Heart left ventricle (tissue), 16 donors: ENCODE measurements at regions not wholly inside any gene's neighbourhood (a gene's known extent, or its start where the extent isn't known, plus 50 kb on each side); places are given as distances from the start of the nearest gene placed in this dataset.

Source experiments
- ATAC-seq, 4 donors: fragments of 200-7000 bp; cut with Tn5 transposase; one replicate each; pipeline ENCODE4 v1.9.1; 2020 to 2022; ENCODE audit warnings: moderate library complexity in 4 of 4, mild to moderate bottlenecking in 3 of 4, moderate number of reproducible peaks in 1 of 4
- DNase-seq, 5 donors: peaks; one replicate each; pipeline ENCODE4 v3.0.0-alpha.2; 2020
- H3K27ac ChIP-seq, 12 donors: fragments of 200-600 bp; sonication (generic) in 4 of 12; one replicate each; pipeline versions ENCODE4 v1.5.0 to v1.8.0; 2016 to 2022; ENCODE audit warnings: mild to moderate bottlenecking in 2 of 12
- H3K27me3 ChIP-seq, 9 donors: fragments of 200-600 bp; sonication (generic) in 2 of 9; one replicate each; pipeline versions ENCODE4 v1.5.1 to v1.8.0; 2016 to 2022; ENCODE audit warnings: mild to moderate bottlenecking in 3 of 9
- H3K36me3 ChIP-seq, 9 donors: fragments of 200-600 bp; sonication (generic) in 2 of 9; one replicate each; pipeline versions ENCODE4 v1.5.0 to v1.8.0; 2018 to 2022; ENCODE audit warnings: mild to moderate bottlenecking in 2 of 9
- H3K4me1 ChIP-seq, 12 donors: fragments of 200-600 bp; sonication (generic) in 4 of 12; one replicate each; pipeline versions ENCODE4 v1.5.0 to v1.8.0; 2016 to 2022; ENCODE audit warnings: mild to moderate bottlenecking in 3 of 12
- H3K4me3 ChIP-seq, 12 donors: fragments of 200-600 bp; sonication (generic) in 4 of 12; one replicate each; pipeline versions ENCODE4 v1.5.0 to v1.8.0; 2017 to 2022; ENCODE audit warnings: mild to moderate bottlenecking in 9 of 12, moderate library complexity in 4 of 12
- H3K9me3 ChIP-seq, 12 donors: fragments of 200-600 bp; sonication (generic) in 4 of 12; one replicate each; pipeline versions ENCODE4 v1.5.0 to v1.8.0; 2016 to 2022; ENCODE audit warnings: mild to moderate bottlenecking in 1 of 12
- POLR2A ChIP-seq, 2 donors: fragments of 450-650 bp; IDR thresholded peaks; one replicate each; pipeline ENCODE4 v1.6.1; 2017; ENCODE audit warnings: antibody characterized with exemption in 2 of 2, mild to moderate bottlenecking in 2 of 2, moderate library complexity in 2 of 2
- WGBS, 4 donors: extraction: QIAGEN DNeasy Blood & Tissue Kit in 2 of 4; methylation state at CpG; one replicate each; pipeline versions ENCODE4 v1.1.5 to v1.1.7; 2013 to 2018; 5-methylcytosine and 5-hydroxymethylcytosine counted together
- intact Hi-C, 10 donors: fragments of 100-400 bp; cut with DNase I; formaldehyde crosslinking; loops; one replicate each; pipeline versions ENCODE4 v1.11.1 to v1.14.2; 2022
- TF ChIP-seq, protein P1 (sequence below), 12 donors: fragments of 200-600 bp; sonication (generic) in 4 of 12; IDR thresholded peaks; one replicate each; pipeline versions ENCODE4 v1.5.0 to v1.8.0; 2018 to 2022; ENCODE audit warnings: antibody characterized with exemption in 12 of 12, mild to moderate bottlenecking in 5 of 12
- donor health status: ischemic (EF 13 %, LVEDD 7.1; RV severe dilation, severe dysfunction).
- donor health status: healthy with polysubstance abuse.
- donor health status: DM: no; HTN: yes; CAD: no.
- donor health status: DM: no; HTN: no; CAD: no.
- donor health status: ischemic (EF 25% LVEDD 6.9; RV normal size, moderate dysfunction).
- donor health status: ischemic (EF 25% LVEDD 5.7; RV mildly dilated, moderate dysfunction).
- donor health status: healthy.
- donor health status: DM: yes; HTN: yes; CAD: no.
- donor health status: ischemic (EF 35%, LVEDD 5.7; RV mildly dilated, moderate dysfunction).
- donor health status: nonischemic (EF 11% LVEDD 7.7; RV severe dilation, severe dysfunction).
- donor health status: DM: yes; HTN: yes; CAD: no.
- donor health status: PGD.
- donor health status: ischemic (EF 29% LVEDD 5.4; RV normal size, mild dysfunction).
- donor health status: nonischemic (EF 23%, LVEDD 6.1; RV moderate dilation, normal function).

GRCh38 chr5:135156715-135157404 lies 122.8 kb upstream of the PITX1 start:
- intact Hi-C loops: no loop called here
- TF ChIP-seq, protein P1, sequence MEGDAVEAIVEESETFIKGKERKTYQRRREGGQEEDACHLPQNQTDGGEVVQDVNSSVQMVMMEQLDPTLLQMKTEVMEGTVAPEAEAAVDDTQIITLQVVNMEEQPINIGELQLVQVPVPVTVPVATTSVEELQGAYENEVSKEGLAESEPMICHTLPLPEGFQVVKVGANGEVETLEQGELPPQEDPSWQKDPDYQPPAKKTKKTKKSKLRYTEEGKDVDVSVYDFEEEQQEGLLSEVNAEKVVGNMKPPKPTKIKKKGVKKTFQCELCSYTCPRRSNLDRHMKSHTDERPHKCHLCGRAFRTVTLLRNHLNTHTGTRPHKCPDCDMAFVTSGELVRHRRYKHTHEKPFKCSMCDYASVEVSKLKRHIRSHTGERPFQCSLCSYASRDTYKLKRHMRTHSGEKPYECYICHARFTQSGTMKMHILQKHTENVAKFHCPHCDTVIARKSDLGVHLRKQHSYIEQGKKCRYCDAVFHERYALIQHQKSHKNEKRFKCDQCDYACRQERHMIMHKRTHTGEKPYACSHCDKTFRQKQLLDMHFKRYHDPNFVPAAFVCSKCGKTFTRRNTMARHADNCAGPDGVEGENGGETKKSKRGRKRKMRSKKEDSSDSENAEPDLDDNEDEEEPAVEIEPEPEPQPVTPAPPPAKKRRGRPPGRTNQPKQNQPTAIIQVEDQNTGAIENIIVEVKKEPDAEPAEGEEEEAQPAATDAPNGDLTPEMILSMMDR (IDR thresholded peaks at IDR 0.05): no peak
- TF ChIP-seq POLR2A (IDR thresholded peaks at IDR 0.05): no peak
- no peak for DNase-seq
- no peak overlapping the region for H3K4me3 ChIP-seq
- ATAC-seq: no peak
- H3K36me3 ChIP-seq: no peaks in the 10 kb centered on the region
- peaks cover 0 to 2% (median 0%) of the 10 kb centered on the region in 9 donors for H3K27me3 ChIP-seq
- H3K9me3 ChIP-seq: peaks cover 0 to 34% (median 10%) of the 10 kb centered on the region in 12 donors
- H3K27ac ChIP-seq: no peak overlapping the region
- WGBS, 4 donors: 71 to 85% (median 75%) methylated on average over 8 to 11 of the region's 11 CpGs
- H3K4me1 ChIP-seq: no peaks in the 10 kb centered on the region

DNA sequence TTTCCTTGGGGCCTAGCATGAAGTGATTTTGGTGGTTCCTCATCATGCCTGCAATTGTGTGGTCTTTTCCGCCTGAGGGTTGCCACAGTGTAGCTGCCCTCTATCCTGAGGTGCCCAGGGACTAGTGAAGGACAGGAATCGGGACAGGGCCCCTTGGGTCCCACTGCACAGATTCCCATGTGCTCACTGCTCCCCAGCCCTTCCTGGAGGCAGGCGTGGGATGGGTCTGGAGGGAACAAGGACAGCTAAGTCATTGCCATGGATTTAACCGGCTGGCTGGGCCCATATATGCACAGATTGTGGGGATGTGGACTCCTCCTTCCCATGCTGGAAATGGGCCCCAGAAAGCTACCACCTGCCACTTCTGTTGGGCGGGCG lies 122.3 kb upstream of the PITX1 start:
- WGBS, 4 donors: 88% methylated on average over 6 of the region's 6 CpGs
- Histone ChIP-seq H3K36me3 (no peaks in the 10 kb centered on the region), H3K9me3 (peaks cover 0 to 34% (median 10%) of the 10 kb centered on the region in 12 donors)

GRCh38 chr5:135155616-135156214 lies 121.7 kb upstream of the PITX1 start:
- Histone ChIP-seq H3K27me3 (peaks cover 0 to 1% (median 0%) of the 10 kb centered on the region in 9 donors), H3K9me3 (peaks cover 0 to 34% (median 10%) of the 10 kb centered on the region in 12 donors), H3K27ac (no peak overlapping the region), H3K36me3 (no peaks in the 10 kb centered on the region), H3K4me3 (no peak overlapping the region), H3K4me1 (no peaks in the 10 kb centered on the region)
- TF ChIP-seq, protein P1 (IDR thresholded peaks at IDR 0.05): no peak
- no peak for TF ChIP-seq POLR2A (IDR thresholded peaks at IDR 0.05)
- intact Hi-C loops: no loop called here
- DNase-seq (no peak), ATAC-seq (no peak)
- 72 to 80% (median 72%) methylated on average over 4 of the region's 4 CpGs for WGBS, 4 donors

More for the DNA sequence above, 122.3 kb upstream of the PITX1 start:
- ATAC-seq (no peak), DNase-seq (no peak)
- H3K4me3 ChIP-seq: no peak overlapping the region
- intact Hi-C loops: no loop called here
- H3K27ac ChIP-seq: no peak overlapping the region
- no peaks in the 10 kb centered on the region for H3K4me1 ChIP-seq
- no peaks in the 10 kb centered on the region for H3K27me3 ChIP-seq
- no peak for TF ChIP-seq POLR2A (IDR thresholded peaks at IDR 0.05)

GRCh38 chr5:135154961-135155360 lies 120.9 kb upstream of the PITX1 start:
- Histone ChIP-seq H3K36me3 (no peaks in the 10 kb centered on the region), H3K27ac (no peak overlapping the region), H3K4me1 (no peaks in the 10 kb centered on the region), H3K27me3 (peaks cover 0 to 6% (median 0%) of the 10 kb centered on the region in 9 donors), H3K4me3 (no peak overlapping the region), H3K9me3 (peaks cover 0 to 28% (median 10%) of the 10 kb centered on the region in 12 donors)
- DNase-seq: no peak
- intact Hi-C loops: no loop called here
- WGBS, 4 donors: 85 to 96% (median 90%) methylated on average over 6 to 7 of the region's 7 CpGs
- ATAC-seq: no peak
- no peak for TF ChIP-seq POLR2A (IDR thresholded peaks at IDR 0.05)
- TF ChIP-seq, protein P1 (IDR thresholded peaks at IDR 0.05): no peak
